ENCODE measurements at regions not wholly inside any gene's neighbourhood (a gene's known extent, or its start where the extent isn't known, plus 50 kb on each side); places are given as distances from the start of the nearest gene placed in this dataset.

DNA sequence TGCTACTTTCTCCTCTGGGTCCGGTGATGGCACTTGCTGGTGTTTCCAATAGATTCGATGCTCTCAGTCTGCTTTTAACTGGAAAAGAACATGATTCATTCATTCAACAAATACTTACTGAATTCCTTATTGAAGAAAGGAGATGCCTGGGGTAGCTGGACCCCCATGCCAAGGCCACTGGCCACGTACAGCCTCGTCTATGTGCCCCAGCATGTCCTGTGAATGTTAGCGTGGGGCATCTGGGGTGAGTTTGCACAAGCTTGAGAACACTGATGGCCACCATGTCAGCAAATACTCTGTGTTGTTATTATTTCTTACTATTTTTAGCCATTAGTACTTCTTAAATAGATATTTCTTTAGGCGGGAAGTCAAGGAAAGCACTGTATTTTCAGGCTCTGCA is 112.0 kb upstream of the OXGR1 start:
- Histone ChIP-seq H3K4me3 (ENCODE audit: low read depth in 1 of 2, low read length in 1 of 2) (no peak overlapping the region), H3K27me3 (peaks cover 25% of the 10 kb centered on the region), H3K27ac (no peak overlapping the region), H3K4me1 (ENCODE audit: control insufficient read depth in 1 of 2, insufficient read depth in 1 of 2, low read depth in 1 of 2, low read length in 1 of 2) (peaks cover 0 to 3% of the 10 kb centered on the region in 2 experiments), H3K9me3 (no peaks in the 10 kb centered on the region), H3K36me3 (no peaks in the 10 kb centered on the region)
- TF ChIP-seq CTCF (IDR thresholded peaks at IDR 0.05) = no peak

- H3K4me1 ChIP-seq (ENCODE audit: control insufficient read depth in 1 of 2, insufficient read depth in 1 of 2, low read depth in 1 of 2, low read length in 1 of 2) = peaks cover 0 to 3% of the 10 kb centered on the region in 2 experiments
- H3K27me3 ChIP-seq = peaks cover 29% of the 10 kb centered on the region
- no peak overlapping the region for H3K4me3 ChIP-seq (ENCODE audit: low read depth in 1 of 2, low read length in 1 of 2)
- H3K27ac ChIP-seq = no peak overlapping the region
- H3K9me3 ChIP-seq = no peaks in the 10 kb centered on the region
- no peaks in the 10 kb centered on the region for H3K36me3 ChIP-seq
- no peak for TF ChIP-seq CTCF (IDR thresholded peaks at IDR 0.05)
Measured at GRCh38 chr13:97107815-97108529, 113.7 kb upstream of the OXGR1 start.

GRCh38 chr13:97108530-97108900 is 113.6 kb upstream of the MBNL2 start:
- H3K9me3 ChIP-seq = no peaks in the 10 kb centered on the region
- TF ChIP-seq CTCF (IDR thresholded peaks at IDR 0.05) = no peak
- H3K36me3 ChIP-seq = no peaks in the 10 kb centered on the region
- H3K27me3 ChIP-seq = peaks cover 31% of the 10 kb centered on the region
- peaks cover 0 to 3% of the 10 kb centered on the region in 2 experiments for H3K4me1 ChIP-seq (ENCODE audit: control insufficient read depth in 1 of 2, insufficient read depth in 1 of 2, low read depth in 1 of 2, low read length in 1 of 2)
- no peak overlapping the region for H3K27ac ChIP-seq
- H3K4me3 ChIP-seq (ENCODE audit: low read depth in 1 of 2, low read length in 1 of 2) = no peak overlapping the region

DNA sequence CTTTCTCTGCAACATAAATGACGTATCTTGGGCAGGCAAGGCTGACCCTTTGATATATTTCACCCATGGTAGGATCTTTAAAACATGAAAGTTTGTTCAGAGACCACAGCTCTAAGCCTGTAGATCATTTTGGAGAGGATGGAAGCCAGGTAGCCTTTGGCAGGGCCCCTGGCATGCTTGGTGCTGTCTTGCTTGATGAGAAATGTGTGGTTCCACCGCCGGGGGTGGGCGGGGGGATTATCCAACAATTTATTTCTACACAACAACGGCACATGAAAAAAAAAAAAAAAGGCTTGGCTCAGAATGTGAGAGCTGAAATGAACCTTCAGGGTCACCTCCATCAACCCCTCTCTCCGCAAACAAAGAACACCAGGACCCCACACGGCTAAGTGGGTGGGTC is 112.9 kb upstream of the MBNL2 start:
- Histone ChIP-seq H3K4me3 (ENCODE audit: low read depth in 1 of 2, low read length in 1 of 2) (no peak overlapping the region), H3K27ac (no peak overlapping the region), H3K9me3 (no peaks in the 10 kb centered on the region), H3K27me3 (peaks cover 36% of the 10 kb centered on the region), H3K4me1 (ENCODE audit: control insufficient read depth in 1 of 2, insufficient read depth in 1 of 2, low read depth in 1 of 2, low read length in 1 of 2) (peaks cover 0 to 3% of the 10 kb centered on the region in 2 experiments), H3K36me3 (no peaks in the 10 kb centered on the region)
- no peak for TF ChIP-seq CTCF (IDR thresholded peaks at IDR 0.05)

GRCh38 chr13:97109841-97110492 is 112.2 kb upstream of the MBNL2 start:
- no peaks in the 10 kb centered on the region for H3K36me3 ChIP-seq
- H3K4me3 ChIP-seq (ENCODE audit: low read depth in 1 of 2, low read length in 1 of 2) = no peak overlapping the region
- peaks cover 43% of the 10 kb centered on the region for H3K27me3 ChIP-seq
- H3K9me3 ChIP-seq = no peaks in the 10 kb centered on the region
- H3K4me1 ChIP-seq (ENCODE audit: control insufficient read depth in 1 of 2, insufficient read depth in 1 of 2, low read depth in 1 of 2, low read length in 1 of 2) = peaks cover 0 to 3% of the 10 kb centered on the region in 2 experiments
- no peak for TF ChIP-seq CTCF (IDR thresholded peaks at IDR 0.05)
- no peak overlapping the region for H3K27ac ChIP-seq

Measured in neutrophil (primary cell).